ENCODE measurements at regions not wholly inside any gene's neighbourhood (a gene's known extent, or its start where the extent isn't known, plus 50 kb on each side); places are given as distances from the start of the nearest gene placed in this dataset.

DNA sequence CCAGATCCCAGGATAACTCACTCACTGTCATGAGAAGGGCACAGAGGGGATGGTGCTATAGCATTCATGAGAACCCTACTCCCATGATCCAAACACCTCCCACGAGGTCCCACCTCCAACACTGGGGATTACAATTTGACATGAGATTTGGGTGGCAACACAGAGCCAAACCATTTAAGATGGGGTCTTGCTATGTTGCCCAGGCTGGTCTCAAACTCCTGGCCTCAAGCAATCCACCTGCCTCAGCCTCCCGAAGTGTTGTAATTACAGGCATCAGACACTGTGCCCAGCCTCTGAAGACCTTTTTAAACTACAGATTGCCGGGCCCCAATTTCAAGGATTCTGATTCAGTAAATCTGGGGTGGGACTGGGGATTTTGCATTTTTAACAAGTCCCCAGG, 98.5 kb downstream of the BAMBI start:
- TF ChIP-seq, protein P1, sequence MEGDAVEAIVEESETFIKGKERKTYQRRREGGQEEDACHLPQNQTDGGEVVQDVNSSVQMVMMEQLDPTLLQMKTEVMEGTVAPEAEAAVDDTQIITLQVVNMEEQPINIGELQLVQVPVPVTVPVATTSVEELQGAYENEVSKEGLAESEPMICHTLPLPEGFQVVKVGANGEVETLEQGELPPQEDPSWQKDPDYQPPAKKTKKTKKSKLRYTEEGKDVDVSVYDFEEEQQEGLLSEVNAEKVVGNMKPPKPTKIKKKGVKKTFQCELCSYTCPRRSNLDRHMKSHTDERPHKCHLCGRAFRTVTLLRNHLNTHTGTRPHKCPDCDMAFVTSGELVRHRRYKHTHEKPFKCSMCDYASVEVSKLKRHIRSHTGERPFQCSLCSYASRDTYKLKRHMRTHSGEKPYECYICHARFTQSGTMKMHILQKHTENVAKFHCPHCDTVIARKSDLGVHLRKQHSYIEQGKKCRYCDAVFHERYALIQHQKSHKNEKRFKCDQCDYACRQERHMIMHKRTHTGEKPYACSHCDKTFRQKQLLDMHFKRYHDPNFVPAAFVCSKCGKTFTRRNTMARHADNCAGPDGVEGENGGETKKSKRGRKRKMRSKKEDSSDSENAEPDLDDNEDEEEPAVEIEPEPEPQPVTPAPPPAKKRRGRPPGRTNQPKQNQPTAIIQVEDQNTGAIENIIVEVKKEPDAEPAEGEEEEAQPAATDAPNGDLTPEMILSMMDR (IDR thresholded peaks at IDR 0.05), result no peak
- no peak for TF ChIP-seq EP300 (IDR thresholded peaks at IDR 0.05)
